ENCODE measurements at regions not wholly inside any gene's neighbourhood (a gene's known extent, or its start where the extent isn't known, plus 50 kb on each side); places are given as distances from the start of the nearest gene placed in this dataset.

DNA sequence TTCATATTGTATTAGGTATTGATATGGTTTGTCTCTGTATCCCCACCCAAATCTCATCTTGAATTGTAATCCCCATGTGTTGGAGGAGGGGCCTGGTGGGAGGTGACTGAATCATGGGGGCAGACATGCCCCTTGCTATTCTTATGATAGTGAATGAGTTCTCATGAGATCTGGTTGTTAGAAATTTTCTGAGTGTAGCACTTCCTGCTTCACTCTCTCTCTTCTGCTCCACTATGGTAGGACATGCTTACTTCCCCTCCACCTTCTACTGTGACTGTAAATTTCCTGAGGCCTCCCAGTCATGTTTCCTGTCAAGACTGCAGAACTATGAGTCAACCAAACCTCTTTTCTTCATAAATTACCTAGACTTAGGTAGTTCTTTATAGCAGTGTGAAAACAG is 187.4 kb upstream of the SLC24A2 start:
- TF ChIP-seq POLR2A (IDR thresholded peaks at IDR 0.05; ENCODE audit: extremely low read depth, insufficient read length) (no peak), MAX (IDR thresholded peaks at IDR 0.05; ENCODE audit: low read depth, low read length) (no peak)
